Gastroesophageal sphincter (tissue), 4 donors: ENCODE measurements at regions not wholly inside any gene's neighbourhood (a gene's known extent, or its start where the extent isn't known, plus 50 kb on each side); places are given as distances from the start of the nearest gene placed in this dataset.

ENCODE experiments used
- ATAC-seq: fragments of 150-250 bp; one replicate; pipeline ENCODE4 v1.9.1; 2016; ENCODE audit warnings: mild to moderate bottlenecking, moderate library complexity
- H3K27ac ChIP-seq, 4 donors: fragments of 200-600 bp; sonication (generic) in 3 of 4; 1 replicate in 3 of 4; 2 replicates in 1 of 4; pipeline ENCODE4 v1.5.1; 2016 to 2019
- H3K27me3 ChIP-seq: fragments of 200-600 bp; sonication (generic); one replicate; pipeline ENCODE4 v1.5.1; 2019
- H3K36me3 ChIP-seq, 2 donors: fragments of 200-600 bp; sonication (generic); one replicate each; pipeline ENCODE4 v1.5.1; 2019; ENCODE audit warnings: control low read depth in 1 of 2
- H3K4me1 ChIP-seq, 3 donors: fragments of 200-600 bp; sonication (generic); 1 replicate in 2 of 3; 2 replicates in 1 of 3; pipeline ENCODE4 v1.5.1; 2016 to 2019; ENCODE audit warnings: control low read depth in 2 of 3
- H3K4me3 ChIP-seq, 2 donors: fragments of 200-600 bp; sonication (generic); one replicate each; pipeline ENCODE4 v1.5.1; 2019; ENCODE audit warnings: mild to moderate bottlenecking in 1 of 2, moderate library complexity in 1 of 2
- H3K9me3 ChIP-seq, 3 donors: fragments of 200-600 bp; sonication (generic); one replicate each; pipeline ENCODE4 v1.5.1; 2017 to 2019; ENCODE audit warnings: control low read depth in 2 of 3
- EP300 ChIP-seq: sonication (generic); formaldehyde crosslinking; IDR thresholded peaks from one replicate; pipeline ENCODE4 v1.6.1; 2017; ENCODE audit warnings: antibody characterized with exemption, mild to moderate bottlenecking
- POLR2A ChIP-seq, 2 donors: fragments of 450-650 bp; IDR thresholded peaks; one replicate each; pipeline ENCODE4 v1.6.1; 2017; ENCODE audit warnings: antibody characterized with exemption in 2 of 2, mild to moderate bottlenecking in 2 of 2, moderate library complexity in 1 of 2
- POLR2AphosphoS5 ChIP-seq: sonication (generic); formaldehyde crosslinking; IDR thresholded peaks from one replicate; pipeline ENCODE4 v1.6.1; 2017; ENCODE audit warnings: antibody characterized with exemption
- WGBS, 2 donors: methylation state at CpG; one replicate each; pipeline ENCODE4 v1.1.5; 2018; ENCODE audit warnings: low coverage in 1 of 2; 5-methylcytosine and 5-hydroxymethylcytosine counted together
- small RNA-seq, 4 donors: library from RNA; depleted of rRNA; stranded (forward); fragments of <200 nt; gene quantifications; one replicate each; pipeline ENCODE3, GENCODE V24; 2016
- TF ChIP-seq, protein P1 (sequence below), 4 experiments: fragments of 200-600 bp in 2 of 4; fragments of 450-650 bp in 2 of 4; sonication (generic) in 1 of 4; IDR thresholded peaks; one replicate each; pipeline ENCODE4 v1.5.1; 2017 to 2019; ENCODE audit warnings: antibody characterized with exemption in 4 of 4, mild to moderate bottlenecking in 2 of 4, moderate library complexity in 2 of 4

DNA sequence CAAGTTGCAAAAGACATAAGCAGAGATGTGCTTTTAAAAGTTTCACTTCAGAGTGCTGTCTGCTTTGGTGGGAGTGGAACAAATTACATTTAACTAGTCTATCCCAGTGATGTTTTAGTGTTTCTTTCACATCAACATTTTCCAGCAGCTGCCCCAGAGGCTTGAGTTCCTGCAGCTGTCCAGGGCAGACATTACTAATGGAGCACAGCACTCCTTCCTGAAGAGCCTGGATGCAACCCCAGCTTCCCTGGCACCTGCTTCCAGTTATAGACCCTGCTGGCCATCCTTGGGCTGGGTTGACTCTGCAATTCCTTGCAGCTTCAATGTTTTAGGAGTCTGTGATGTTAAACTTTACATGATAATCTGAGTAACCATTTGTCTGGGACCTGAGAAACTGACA lies 61.4 kb upstream of the PIRT start:
- H3K4me1 ChIP-seq = no peaks in the 10 kb centered on the region
- TF ChIP-seq POLR2A (IDR thresholded peaks at IDR 0.05) (no peak), EP300 (no peak), POLR2AphosphoS5 (no peak)
- TF ChIP-seq, protein P1, sequence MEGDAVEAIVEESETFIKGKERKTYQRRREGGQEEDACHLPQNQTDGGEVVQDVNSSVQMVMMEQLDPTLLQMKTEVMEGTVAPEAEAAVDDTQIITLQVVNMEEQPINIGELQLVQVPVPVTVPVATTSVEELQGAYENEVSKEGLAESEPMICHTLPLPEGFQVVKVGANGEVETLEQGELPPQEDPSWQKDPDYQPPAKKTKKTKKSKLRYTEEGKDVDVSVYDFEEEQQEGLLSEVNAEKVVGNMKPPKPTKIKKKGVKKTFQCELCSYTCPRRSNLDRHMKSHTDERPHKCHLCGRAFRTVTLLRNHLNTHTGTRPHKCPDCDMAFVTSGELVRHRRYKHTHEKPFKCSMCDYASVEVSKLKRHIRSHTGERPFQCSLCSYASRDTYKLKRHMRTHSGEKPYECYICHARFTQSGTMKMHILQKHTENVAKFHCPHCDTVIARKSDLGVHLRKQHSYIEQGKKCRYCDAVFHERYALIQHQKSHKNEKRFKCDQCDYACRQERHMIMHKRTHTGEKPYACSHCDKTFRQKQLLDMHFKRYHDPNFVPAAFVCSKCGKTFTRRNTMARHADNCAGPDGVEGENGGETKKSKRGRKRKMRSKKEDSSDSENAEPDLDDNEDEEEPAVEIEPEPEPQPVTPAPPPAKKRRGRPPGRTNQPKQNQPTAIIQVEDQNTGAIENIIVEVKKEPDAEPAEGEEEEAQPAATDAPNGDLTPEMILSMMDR (IDR thresholded peaks at IDR 0.05) = no peak
- no peaks in the 10 kb centered on the region for H3K27me3 ChIP-seq
- ATAC-seq = no peak
- H3K4me3 ChIP-seq = no peak overlapping the region
- no peaks in the 10 kb centered on the region for H3K9me3 ChIP-seq
- H3K36me3 ChIP-seq = no peaks in the 10 kb centered on the region
- no peak overlapping the region for H3K27ac ChIP-seq

DNA sequence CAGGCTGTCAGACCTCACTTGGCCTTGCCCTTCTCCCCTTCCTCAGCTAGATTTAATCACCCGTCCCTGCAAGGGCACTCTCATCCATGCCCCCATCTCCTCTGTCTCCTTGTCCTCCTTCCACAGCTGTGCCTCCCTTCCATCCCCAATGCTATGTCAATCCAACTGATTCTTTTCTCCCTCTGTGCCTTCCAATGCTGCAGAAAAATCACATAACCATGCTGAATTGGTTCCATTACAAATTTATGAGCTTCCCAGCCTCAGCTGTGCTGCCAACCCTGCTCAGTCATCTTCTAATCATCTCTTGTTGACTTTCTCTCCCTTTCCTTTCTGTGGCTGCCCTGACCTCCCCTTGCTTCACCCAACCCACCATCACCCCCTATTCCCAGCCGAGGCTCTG lies 56.3 kb upstream of the PIRT start:
- TF ChIP-seq POLR2A (IDR thresholded peaks at IDR 0.05) (no peak), POLR2AphosphoS5 (no peak)
- TF ChIP-seq, protein P1 (IDR thresholded peaks at IDR 0.05) = no peak
- Histone ChIP-seq H3K27me3 (no peaks in the 10 kb centered on the region), H3K9me3 (no peaks in the 10 kb centered on the region), H3K36me3 (no peaks in the 10 kb centered on the region), H3K4me3 (no peak overlapping the region), H3K4me1 (no peaks in the 10 kb centered on the region), H3K27ac (no peak overlapping the region)
- 56 to 69% methylated on average over 2 of the region's 2 CpGs for WGBS, 2 donors
- no peak for ATAC-seq

DNA sequence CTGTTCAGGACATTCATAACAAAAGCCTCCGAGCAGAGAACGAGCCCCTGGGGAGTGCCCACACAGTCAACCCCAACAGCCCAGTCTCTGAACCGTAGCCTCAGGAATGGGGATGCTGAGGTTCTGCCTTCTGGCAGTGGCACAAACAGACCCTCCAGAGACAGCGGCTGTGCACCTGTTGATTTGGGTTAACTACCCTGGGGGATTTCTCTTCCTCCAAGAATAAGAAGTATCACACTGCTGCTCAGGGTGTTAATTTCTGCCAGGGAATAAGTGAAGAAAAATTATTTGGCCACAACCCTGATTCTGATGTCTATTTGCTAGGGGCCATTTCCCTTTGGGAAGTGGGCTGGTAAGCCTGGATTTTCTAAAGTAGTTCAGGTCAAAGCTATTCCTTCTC lies 51.0 kb upstream of the PIRT start:
- ATAC-seq = no peak
- Histone ChIP-seq H3K4me1 (no peaks in the 10 kb centered on the region), H3K9me3 (peaks cover 0 to 10% (median 0%) of the 10 kb centered on the region in 3 donors), H3K27me3 (no peaks in the 10 kb centered on the region), H3K4me3 (no peak overlapping the region), H3K36me3 (no peaks in the 10 kb centered on the region), H3K27ac (no peak overlapping the region)
- no peak for TF ChIP-seq POLR2A (IDR thresholded peaks at IDR 0.05)
- TF ChIP-seq, protein P1 (IDR thresholded peaks at IDR 0.05) = no peak
- WGBS, 2 donors = 15% methylated on average over 2 of the region's 4 CpGs; no CpG with 5 or more reads in 1 of the 2 donors

Small RNA genes in the stretch of these regions (small RNA-seq; reads per million reads assigned to genes)
- 0 reads per million in 4 donors for gene RN7SL601P
